HL-60 (cell line): ENCODE measurements at regions not wholly inside any gene's neighbourhood (a gene's known extent, or its start where the extent isn't known, plus 50 kb on each side); places are given as distances from the start of the nearest gene placed in this dataset.

Experiments
- DNase-seq, 2 experiments: peaks; one replicate each; pipeline ENCODE4 v3.0.0-alpha.2; 2010 to 2020; ENCODE audit warnings: low read depth in 1 of 2, low spot score in 1 of 2
- H3K27ac ChIP-seq: fragments of 250-450 bp; sonication (Bioruptor Pico); replicated peaks from 2 replicates; pipeline ENCODE4 v1.5.1; 2020; ENCODE audit warnings: mild to moderate bottlenecking, moderate library complexity
- H3K27me3 ChIP-seq: fragments of 250-450 bp; sonication (Bioruptor Pico); 2 replicates; pipeline ENCODE4 v1.5.1; 2021; ENCODE audit warnings: mild to moderate bottlenecking, moderate library complexity; ENCODE audit not compliant: insufficient read depth, poor library complexity, severe bottlenecking
- H3K4me3 ChIP-seq: replicated peaks from 2 replicates; pipeline ENCODE4 v1.5.1; 2011; ENCODE audit warnings: mild to moderate bottlenecking, control low read depth, low read length; ENCODE audit not compliant: insufficient read depth
- GABPA ChIP-seq: IDR thresholded peaks from 2 replicates; pipeline ENCODE4 v1.6.1; 2012; ENCODE audit warnings: low read depth
- POLR2AphosphoS5 ChIP-seq: IDR thresholded peaks from 2 replicates; pipeline ENCODE4 v1.6.1; 2012; ENCODE audit warnings: low read depth
- SPI1 ChIP-seq: IDR thresholded peaks from 2 replicates; pipeline ENCODE4 v1.6.1; 2012; ENCODE audit warnings: low read depth, mild to moderate bottlenecking, borderline replicate concordance
- TF ChIP-seq, protein P1 (sequence below): IDR thresholded peaks from 2 replicates; pipeline ENCODE4 v1.6.1; 2012; ENCODE audit warnings: low read depth; ENCODE audit not compliant: insufficient replicate concordance
- TF ChIP-seq, protein P2 (sequence below): IDR thresholded peaks from one replicate; pipeline ENCODE4 v1.5.1; 2011; ENCODE audit warnings: low read length, control low read depth, inconsistent platforms; ENCODE audit not compliant: insufficient read depth

DNA sequence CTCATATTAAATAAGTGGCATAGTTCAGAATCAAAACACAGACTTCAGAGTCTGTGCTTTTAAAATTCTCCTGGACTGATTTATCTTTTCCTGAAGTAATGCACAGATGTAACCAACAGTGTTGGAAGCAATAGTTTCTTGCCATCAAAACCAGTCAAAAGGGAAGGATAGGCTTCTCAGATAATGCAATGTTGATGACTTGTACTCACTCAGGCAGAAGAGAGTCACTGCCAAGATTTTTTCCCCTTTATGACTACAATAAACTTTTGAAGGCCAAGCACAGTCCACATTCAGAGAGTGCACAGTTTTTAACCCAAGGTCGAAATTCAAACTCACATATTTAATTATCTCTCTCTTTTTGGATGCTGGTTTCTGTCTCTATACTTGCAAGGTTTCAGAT is 305.0 kb upstream of the SGO1 start:
- no peak for DNase-seq

DNA sequence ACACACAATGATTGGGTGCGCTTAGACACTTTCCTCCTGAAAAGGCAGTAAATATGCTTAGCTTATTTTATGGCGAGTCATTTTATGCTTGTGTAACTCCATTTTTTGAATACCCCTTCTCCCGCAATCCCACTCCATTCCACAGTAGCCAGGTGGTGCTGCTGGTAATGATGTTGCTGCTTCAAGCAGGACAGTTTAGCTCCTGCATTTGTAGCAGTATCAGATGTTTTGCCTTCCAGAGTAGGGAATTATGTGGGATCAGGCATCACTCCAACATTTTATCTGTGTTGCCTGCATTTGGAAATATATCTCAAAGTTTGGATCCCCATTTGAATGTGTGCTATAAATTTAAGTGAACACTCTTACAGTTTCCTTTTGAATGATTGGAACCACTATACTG is 302.1 kb upstream of the SGO1 start:
- Histone ChIP-seq H3K4me3 (no peak overlapping the region), H3K27ac (no peak overlapping the region), H3K27me3 (no peaks in the 10 kb centered on the region)
- TF ChIP-seq, protein P1, sequence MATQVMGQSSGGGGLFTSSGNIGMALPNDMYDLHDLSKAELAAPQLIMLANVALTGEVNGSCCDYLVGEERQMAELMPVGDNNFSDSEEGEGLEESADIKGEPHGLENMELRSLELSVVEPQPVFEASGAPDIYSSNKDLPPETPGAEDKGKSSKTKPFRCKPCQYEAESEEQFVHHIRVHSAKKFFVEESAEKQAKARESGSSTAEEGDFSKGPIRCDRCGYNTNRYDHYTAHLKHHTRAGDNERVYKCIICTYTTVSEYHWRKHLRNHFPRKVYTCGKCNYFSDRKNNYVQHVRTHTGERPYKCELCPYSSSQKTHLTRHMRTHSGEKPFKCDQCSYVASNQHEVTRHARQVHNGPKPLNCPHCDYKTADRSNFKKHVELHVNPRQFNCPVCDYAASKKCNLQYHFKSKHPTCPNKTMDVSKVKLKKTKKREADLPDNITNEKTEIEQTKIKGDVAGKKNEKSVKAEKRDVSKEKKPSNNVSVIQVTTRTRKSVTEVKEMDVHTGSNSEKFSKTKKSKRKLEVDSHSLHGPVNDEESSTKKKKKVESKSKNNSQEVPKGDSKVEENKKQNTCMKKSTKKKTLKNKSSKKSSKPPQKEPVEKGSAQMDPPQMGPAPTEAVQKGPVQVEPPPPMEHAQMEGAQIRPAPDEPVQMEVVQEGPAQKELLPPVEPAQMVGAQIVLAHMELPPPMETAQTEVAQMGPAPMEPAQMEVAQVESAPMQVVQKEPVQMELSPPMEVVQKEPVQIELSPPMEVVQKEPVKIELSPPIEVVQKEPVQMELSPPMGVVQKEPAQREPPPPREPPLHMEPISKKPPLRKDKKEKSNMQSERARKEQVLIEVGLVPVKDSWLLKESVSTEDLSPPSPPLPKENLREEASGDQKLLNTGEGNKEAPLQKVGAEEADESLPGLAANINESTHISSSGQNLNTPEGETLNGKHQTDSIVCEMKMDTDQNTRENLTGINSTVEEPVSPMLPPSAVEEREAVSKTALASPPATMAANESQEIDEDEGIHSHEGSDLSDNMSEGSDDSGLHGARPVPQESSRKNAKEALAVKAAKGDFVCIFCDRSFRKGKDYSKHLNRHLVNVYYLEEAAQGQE, result no peak
- TF ChIP-seq POLR2AphosphoS5, result no peak
- TF ChIP-seq, protein P2, sequence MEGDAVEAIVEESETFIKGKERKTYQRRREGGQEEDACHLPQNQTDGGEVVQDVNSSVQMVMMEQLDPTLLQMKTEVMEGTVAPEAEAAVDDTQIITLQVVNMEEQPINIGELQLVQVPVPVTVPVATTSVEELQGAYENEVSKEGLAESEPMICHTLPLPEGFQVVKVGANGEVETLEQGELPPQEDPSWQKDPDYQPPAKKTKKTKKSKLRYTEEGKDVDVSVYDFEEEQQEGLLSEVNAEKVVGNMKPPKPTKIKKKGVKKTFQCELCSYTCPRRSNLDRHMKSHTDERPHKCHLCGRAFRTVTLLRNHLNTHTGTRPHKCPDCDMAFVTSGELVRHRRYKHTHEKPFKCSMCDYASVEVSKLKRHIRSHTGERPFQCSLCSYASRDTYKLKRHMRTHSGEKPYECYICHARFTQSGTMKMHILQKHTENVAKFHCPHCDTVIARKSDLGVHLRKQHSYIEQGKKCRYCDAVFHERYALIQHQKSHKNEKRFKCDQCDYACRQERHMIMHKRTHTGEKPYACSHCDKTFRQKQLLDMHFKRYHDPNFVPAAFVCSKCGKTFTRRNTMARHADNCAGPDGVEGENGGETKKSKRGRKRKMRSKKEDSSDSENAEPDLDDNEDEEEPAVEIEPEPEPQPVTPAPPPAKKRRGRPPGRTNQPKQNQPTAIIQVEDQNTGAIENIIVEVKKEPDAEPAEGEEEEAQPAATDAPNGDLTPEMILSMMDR, result no peak
- TF ChIP-seq GABPA, result no peak
- no peak for TF ChIP-seq SPI1
- DNase-seq, result no peak

More for the DNA sequence above, 305.0 kb upstream of the SGO1 start:
- Histone ChIP-seq H3K27ac (no peak overlapping the region), H3K4me3 (no peak overlapping the region), H3K27me3 (no peaks in the 10 kb centered on the region)
- TF ChIP-seq SPI1 (no peak), GABPA (no peak), POLR2AphosphoS5 (no peak)
- TF ChIP-seq, protein P2, result no peak
- TF ChIP-seq, protein P1, result no peak

DNA sequence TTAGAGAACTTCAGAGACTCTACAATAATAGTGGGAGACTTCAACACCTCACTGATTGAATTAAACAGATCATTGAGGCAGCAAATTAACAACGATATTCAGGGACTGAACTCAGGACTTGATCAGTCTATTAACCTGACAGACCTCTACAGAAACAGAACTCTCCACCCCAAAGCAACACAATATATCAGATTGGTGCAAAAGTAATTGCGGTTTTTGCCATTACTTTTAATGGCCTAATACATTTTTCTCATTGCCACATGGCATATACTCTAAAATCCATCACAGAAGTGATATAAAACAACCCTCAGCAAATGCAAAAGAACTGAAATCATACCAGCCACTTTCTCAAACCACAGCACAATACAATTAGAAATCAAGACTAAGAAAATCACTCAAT is 298.1 kb upstream of the SGO1 start:
- Histone ChIP-seq H3K4me3 (no peak overlapping the region), H3K27ac (no peak overlapping the region), H3K27me3 (no peaks in the 10 kb centered on the region)
- no peak for DNase-seq
- TF ChIP-seq GABPA, result no peak
- TF ChIP-seq SPI1, result no peak

DNA sequence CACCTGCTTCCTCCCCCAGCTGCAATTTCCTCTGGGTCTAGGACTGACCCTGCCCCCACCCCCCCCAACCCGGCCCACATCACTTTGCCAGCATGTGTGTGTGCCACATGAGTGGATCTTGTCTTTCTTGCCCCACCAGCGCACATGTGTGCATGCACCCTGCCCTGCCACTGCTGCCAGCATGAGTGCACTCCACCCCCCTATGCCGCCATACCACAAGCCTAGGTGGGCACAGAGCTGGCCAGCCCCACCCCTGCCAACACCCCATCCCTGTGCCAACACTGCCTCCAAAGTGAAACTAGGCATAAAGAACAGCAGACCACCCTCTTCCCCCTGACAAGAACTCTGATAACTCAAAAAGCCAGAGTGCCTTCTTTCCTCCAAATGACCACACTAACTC is 296.3 kb upstream of the SGO1 start:
- H3K4me3 ChIP-seq, result no peak overlapping the region
- no peak for DNase-seq
- H3K27ac ChIP-seq, result no peak overlapping the region
- H3K27me3 ChIP-seq, result no peaks in the 10 kb centered on the region
- TF ChIP-seq POLR2AphosphoS5 (no peak), GABPA (no peak), SPI1 (no peak)
- TF ChIP-seq, protein P1, result no peak
- TF ChIP-seq, protein P2, result no peak
